ENCODE measurements at regions not wholly inside any gene's neighbourhood (a gene's known extent, or its start where the extent isn't known, plus 50 kb on each side); places are given as distances from the start of the nearest gene placed in this dataset.

- no peak for TF ChIP-seq PRDM10 (IDR thresholded peaks at IDR 0.05; ENCODE audit: partially characterized antibody)
- TF ChIP-seq CBFA2T3 (IDR thresholded peaks at IDR 0.05), result 0 out of 2 replicates have a peak, but pooled peaks have one; percentile 6
- no peak for TF ChIP-seq THAP12 (CRISPR knock-in tag; IDR thresholded peaks at IDR 0.05)
- TF ChIP-seq ELF4 (CRISPR knock-in tag; IDR thresholded peaks at IDR 0.05), result no peak
- no peak for TF ChIP-seq CBX3 (IDR thresholded peaks at IDR 0.05; ENCODE audit: borderline replicate concordance in 1 of 2, low read length in 2 of 2)
- no peak for TF ChIP-seq ZKSCAN1 (IDR thresholded peaks at IDR 0.05; ENCODE audit: low read depth, low read length)
- no peak for TF ChIP-seq KLF1 (tag; IDR thresholded peaks at IDR 0.05)
- TF ChIP-seq ZNF23 (CRISPR knock-in tag; IDR thresholded peaks at IDR 0.05), result 0 out of 2 replicates have a peak, but pooled peaks have one; percentile 15
- no peak for TF ChIP-seq ZEB2 (IDR thresholded peaks at IDR 0.05)
- no peak for TF ChIP-seq GTF2F1 (IDR thresholded peaks at IDR 0.05; ENCODE audit: low read depth, low read length)
- TF ChIP-seq TEAD2 (tag; IDR thresholded peaks at IDR 0.05), result 0 out of 2 replicates have a peak, but pooled peaks have one; percentile 10
These were observed 658.4 kb upstream of the MIR17HG start (continued) for GRCh38 chr13:90689111-90689510.

All from K562 (cell line).